ENCODE measurements at regions not wholly inside any gene's neighbourhood (a gene's known extent, or its start where the extent isn't known, plus 50 kb on each side); places are given as distances from the start of the nearest gene placed in this dataset.

DNA sequence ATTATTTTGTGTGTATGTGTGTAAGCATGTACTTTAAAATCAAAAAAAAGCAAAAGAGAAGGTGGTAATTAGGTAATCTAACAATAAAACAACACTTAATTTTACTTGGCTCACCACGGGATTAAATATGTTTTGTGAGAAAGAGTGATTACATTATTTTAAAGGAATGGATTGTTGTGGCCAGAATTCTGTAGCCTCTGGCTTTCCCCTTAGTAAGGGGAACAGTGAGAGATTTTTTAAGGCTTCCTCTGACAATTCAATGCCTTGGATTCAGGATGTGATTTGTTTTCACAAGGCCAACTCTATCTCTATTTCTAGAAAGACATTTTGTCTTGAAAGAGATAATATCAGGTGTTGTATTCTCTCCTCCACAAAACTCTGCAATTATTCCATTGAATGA lies 560.3 kb upstream of the CDH8 start:
- no peaks in the 10 kb centered on the region for H3K4me1 ChIP-seq (ENCODE audit: control insufficient read depth, extremely low read depth, insufficient read depth, low read length)
- no peaks in the 10 kb centered on the region for H3K79me2 ChIP-seq (ENCODE audit: control insufficient read depth, insufficient read depth, low read length)
- no peaks in the 10 kb centered on the region for H3K36me3 ChIP-seq (ENCODE audit: control insufficient read depth in 2 of 2, extremely low read depth in 1 of 2, insufficient read depth in 2 of 2, low read length in 2 of 2)
- H3K9me1 ChIP-seq (ENCODE audit: control insufficient read depth, extremely low read depth, insufficient read depth, low read length) = no peaks in the 10 kb centered on the region
- FAIRE-seq (no peak), DNase-seq (ENCODE audit: low read depth, low spot score) (no peak)
- TF ChIP-seq EZH2 (IDR thresholded peaks at IDR 0.05; ENCODE audit: low read length) = no peak
- TF ChIP-seq, protein P1, sequence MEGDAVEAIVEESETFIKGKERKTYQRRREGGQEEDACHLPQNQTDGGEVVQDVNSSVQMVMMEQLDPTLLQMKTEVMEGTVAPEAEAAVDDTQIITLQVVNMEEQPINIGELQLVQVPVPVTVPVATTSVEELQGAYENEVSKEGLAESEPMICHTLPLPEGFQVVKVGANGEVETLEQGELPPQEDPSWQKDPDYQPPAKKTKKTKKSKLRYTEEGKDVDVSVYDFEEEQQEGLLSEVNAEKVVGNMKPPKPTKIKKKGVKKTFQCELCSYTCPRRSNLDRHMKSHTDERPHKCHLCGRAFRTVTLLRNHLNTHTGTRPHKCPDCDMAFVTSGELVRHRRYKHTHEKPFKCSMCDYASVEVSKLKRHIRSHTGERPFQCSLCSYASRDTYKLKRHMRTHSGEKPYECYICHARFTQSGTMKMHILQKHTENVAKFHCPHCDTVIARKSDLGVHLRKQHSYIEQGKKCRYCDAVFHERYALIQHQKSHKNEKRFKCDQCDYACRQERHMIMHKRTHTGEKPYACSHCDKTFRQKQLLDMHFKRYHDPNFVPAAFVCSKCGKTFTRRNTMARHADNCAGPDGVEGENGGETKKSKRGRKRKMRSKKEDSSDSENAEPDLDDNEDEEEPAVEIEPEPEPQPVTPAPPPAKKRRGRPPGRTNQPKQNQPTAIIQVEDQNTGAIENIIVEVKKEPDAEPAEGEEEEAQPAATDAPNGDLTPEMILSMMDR (optimal IDR thresholded peaks at IDR 0.05 in 1 of 3, IDR thresholded peaks at IDR 0.05 in 1 of 3, conservative IDR thresholded peaks at IDR 0.05 in 1 of 3; ENCODE audit: extremely low read depth in 1 of 3, insufficient read depth in 2 of 3, low read length in 3 of 3) = no peak
- H3K27ac ChIP-seq (ENCODE audit: control insufficient read depth, insufficient read depth, low read length) = no peak overlapping the region
- dilution Hi-C loops (cut with MboI; ENCODE audit: extremely low pct_ligation_motif_present, low sequenced_read_pairs) = no loop called here
- no peaks in the 10 kb centered on the region for H4K20me1 ChIP-seq (ENCODE audit: control insufficient read depth, extremely low read depth, insufficient read depth, low read length)
- H3K9ac ChIP-seq (ENCODE audit: control insufficient read depth, extremely low read depth, insufficient read depth, low read length) = no peak overlapping the region
- no peaks in the 10 kb centered on the region for H3K9me3 ChIP-seq (ENCODE audit: control insufficient read depth, low read depth, low read length)
- no peak overlapping the region for H3K4me2 ChIP-seq (ENCODE audit: control insufficient read depth, extremely low read depth, insufficient read depth, low read depth, low read length)
- no peak overlapping the region for H3K4me3 ChIP-seq (ENCODE audit: control insufficient read depth in 2 of 3, extremely low read depth in 1 of 3, insufficient read depth in 2 of 3, low read depth in 1 of 3, low read length in 3 of 3)
- H2AFZ ChIP-seq (ENCODE audit: control insufficient read depth, low read length) = no peak overlapping the region
- H3K27me3 ChIP-seq (ENCODE audit: control insufficient read depth, extremely low read depth, insufficient read depth, low read length) = no peaks in the 10 kb centered on the region

DNA sequence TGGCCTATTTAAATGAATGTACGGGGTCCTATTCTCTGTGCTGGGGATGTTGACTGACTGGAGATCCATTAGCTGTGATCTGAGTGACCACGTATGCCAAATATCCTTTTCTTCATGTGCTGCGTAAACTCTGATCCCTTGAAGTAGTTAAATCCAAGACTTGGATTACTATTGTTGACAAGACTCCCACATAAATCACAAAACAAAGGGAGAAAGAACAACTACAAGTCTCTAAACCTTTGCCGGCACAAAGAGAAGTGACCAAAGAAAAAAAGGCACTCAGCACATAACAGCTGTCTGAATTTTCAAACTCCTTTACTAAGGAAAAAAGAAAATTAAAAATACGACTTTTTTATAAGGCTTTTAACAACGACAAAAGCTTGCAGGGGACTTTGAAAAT lies 559.9 kb upstream of the CDH8 start:
- no peak for DNase-seq (ENCODE audit: low read depth, low spot score)
- no peak for FAIRE-seq
- dilution Hi-C loops (cut with MboI; ENCODE audit: extremely low pct_ligation_motif_present, low sequenced_read_pairs) = no loop called here

More for the DNA sequence above, 559.9 kb upstream of the CDH8 start:
- no peak overlapping the region for H2AFZ ChIP-seq (ENCODE audit: control insufficient read depth, low read length)
- no peak overlapping the region for H3K4me3 ChIP-seq (ENCODE audit: control insufficient read depth in 2 of 3, extremely low read depth in 1 of 3, insufficient read depth in 2 of 3, low read depth in 1 of 3, low read length in 3 of 3)
- no peaks in the 10 kb centered on the region for H3K27me3 ChIP-seq (ENCODE audit: control insufficient read depth, extremely low read depth, insufficient read depth, low read length)
- no peaks in the 10 kb centered on the region for H3K36me3 ChIP-seq (ENCODE audit: control insufficient read depth in 2 of 2, extremely low read depth in 1 of 2, insufficient read depth in 2 of 2, low read length in 2 of 2)
- no peaks in the 10 kb centered on the region for H3K9me3 ChIP-seq (ENCODE audit: control insufficient read depth, low read depth, low read length)
- no peak for TF ChIP-seq EZH2 (IDR thresholded peaks at IDR 0.05; ENCODE audit: low read length)
- TF ChIP-seq, protein P1 (optimal IDR thresholded peaks at IDR 0.05 in 1 of 3, IDR thresholded peaks at IDR 0.05 in 1 of 3, conservative IDR thresholded peaks at IDR 0.05 in 1 of 3; ENCODE audit: extremely low read depth in 1 of 3, insufficient read depth in 2 of 3, low read length in 3 of 3) = no peak
- H3K4me1 ChIP-seq (ENCODE audit: control insufficient read depth, extremely low read depth, insufficient read depth, low read length) = no peaks in the 10 kb centered on the region
- H3K9me1 ChIP-seq (ENCODE audit: control insufficient read depth, extremely low read depth, insufficient read depth, low read length) = no peaks in the 10 kb centered on the region
- H4K20me1 ChIP-seq (ENCODE audit: control insufficient read depth, extremely low read depth, insufficient read depth, low read length) = no peaks in the 10 kb centered on the region
- H3K9ac ChIP-seq (ENCODE audit: control insufficient read depth, extremely low read depth, insufficient read depth, low read length) = no peak overlapping the region
- no peak overlapping the region for H3K27ac ChIP-seq (ENCODE audit: control insufficient read depth, insufficient read depth, low read length)
- H3K79me2 ChIP-seq (ENCODE audit: control insufficient read depth, insufficient read depth, low read length) = no peaks in the 10 kb centered on the region
- no peak overlapping the region for H3K4me2 ChIP-seq (ENCODE audit: control insufficient read depth, extremely low read depth, insufficient read depth, low read depth, low read length)

Data from keratinocyte (primary cell).